ENCODE measurements at regions not wholly inside any gene's neighbourhood (a gene's known extent, or its start where the extent isn't known, plus 50 kb on each side); places are given as distances from the start of the nearest gene placed in this dataset.

- Histone ChIP-seq H3K9me3 (no peaks in the 10 kb centered on the region), H3K4me1 (no peaks in the 10 kb centered on the region), H3K4me3 (no peak overlapping the region), H3K4me2 (no peak overlapping the region), H3K27ac (no peak overlapping the region)
- no peak for DNase-seq (ENCODE audit: low read depth in 1 of 2, low spot score in 1 of 2)
- TF ChIP-seq ESRRA (IDR thresholded peaks at IDR 0.05; ENCODE audit: borderline replicate concordance, low read length) (no peak), NPAS2 (CRISPR knock-in tag; IDR thresholded peaks at IDR 0.05; ENCODE audit: borderline replicate concordance) (no peak), USF2 (IDR thresholded peaks at IDR 0.05) (no peak), ELK1 (IDR thresholded peaks at IDR 0.05; ENCODE audit: low read depth, low read length) (no peak), TP53 (CRISPR knock-in tag; IDR thresholded peaks at IDR 0.05) (no peak), RARB (CRISPR knock-in tag; IDR thresholded peaks at IDR 0.05) (no peak), RNF2 (IDR thresholded peaks at IDR 0.05; ENCODE audit: borderline replicate concordance, low read depth) (no peak)
- ChIA-PET CTCF (no interaction called here), POLR2A (no interaction called here)
- no peak for FAIRE-seq
- ATAC-seq: no peak
Observed at GRCh38 chr2:156731506-156731905, 295.3 kb downstream of the GPD2 start.

- DNase-seq (ENCODE audit: low read depth in 1 of 2, low spot score in 1 of 2) (no peak), FAIRE-seq (no peak), ATAC-seq (no peak)
- Histone ChIP-seq H3K27ac (no peak overlapping the region), H3K4me1 (no peaks in the 10 kb centered on the region), H3K9me3 (no peaks in the 10 kb centered on the region), H3K4me3 (no peak overlapping the region), H3K4me2 (no peak overlapping the region)
- TF ChIP-seq MAFK (IDR thresholded peaks at IDR 0.05; ENCODE audit: partially characterized antibody) (peak; percentile 66), RFX5 (IDR thresholded peaks at IDR 0.05) (no peak), FOSB (CRISPR knock-in tag; IDR thresholded peaks at IDR 0.05) (no peak), HES2 (IDR thresholded peaks at IDR 0.05) (no peak), E2F6 (IDR thresholded peaks at IDR 0.05; ENCODE audit: borderline replicate concordance, low read depth) (no peak), TP53 (CRISPR knock-in tag; IDR thresholded peaks at IDR 0.05) (no peak), HOXA7 (CRISPR knock-in tag; IDR thresholded peaks at IDR 0.05) (no peak)
- ChIA-PET CTCF (no interaction called here), POLR2A (no interaction called here)
- 14% methylated on average over 4 of the region's 4 CpGs for WGBS (ENCODE audit: missing lambda C conversion rate)
Observed at GRCh38 chr2:156736950-156737349, 300.8 kb downstream of the GPD2 start.

GRCh38 chr2:156739301-156739700, 303.1 kb downstream of the GPD2 start:
- WGBS (ENCODE audit: missing lambda C conversion rate): 54% methylated on average over 3 of the region's 3 CpGs
- POLR2A ChIA-PET: no interaction called here

More at GRCh38 chr2:156739301-156739700, 303.1 kb downstream of the GPD2 start:
- no peaks in the 10 kb centered on the region for H3K9me3 ChIP-seq
- CTCF ChIA-PET: interaction anchor here (0.7 kb wide), 1 partner anchor 48 kb away, joined by 3 read pairs; no protein-coding TSS in a partner anchor
- no peak overlapping the region for H3K27ac ChIP-seq
- no peak overlapping the region for H3K4me2 ChIP-seq
- no peak for TF ChIP-seq RNF2 (IDR thresholded peaks at IDR 0.05; ENCODE audit: borderline replicate concordance, low read depth)
- no peak for TF ChIP-seq SMC3 (IDR thresholded peaks at IDR 0.05)
- TF ChIP-seq FOSL2 (IDR thresholded peaks at IDR 0.05): no peak
- TF ChIP-seq FOSL2 (CRISPR knock-in tag; IDR thresholded peaks at IDR 0.05): no peak
- no peak for TF ChIP-seq CEBPB (IDR thresholded peaks at IDR 0.05)
- TF ChIP-seq MAFK (IDR thresholded peaks at IDR 0.05; ENCODE audit: partially characterized antibody): no peak
- no peak for TF ChIP-seq SREBF2 (IDR thresholded peaks at IDR 0.05)
- no peak for TF ChIP-seq KDM5A (IDR thresholded peaks at IDR 0.05)
- no peak for TF ChIP-seq PHF8 (IDR thresholded peaks at IDR 0.05; ENCODE audit: borderline replicate concordance, low read depth)
- TF ChIP-seq JUNB (IDR thresholded peaks at IDR 0.05): no peak
- no peak for TF ChIP-seq TFCP2L1 (CRISPR knock-in tag; IDR thresholded peaks at IDR 0.05)
- no peak for TF ChIP-seq REST (IDR thresholded peaks at IDR 0.05)
- no peak for TF ChIP-seq KDM1A (IDR thresholded peaks at IDR 0.05; ENCODE audit: low read depth)
- TF ChIP-seq NR3C1 (IDR thresholded peaks at IDR 0.05): no peak
- no peak for TF ChIP-seq MAZ (IDR thresholded peaks at IDR 0.05; ENCODE audit: borderline replicate concordance, low read depth, low read length)
- TF ChIP-seq ZSCAN20 (CRISPR knock-in tag; IDR thresholded peaks at IDR 0.05): no peak
- no peak for TF ChIP-seq EHF (CRISPR knock-in tag; IDR thresholded peaks at IDR 0.05)
- no peak for TF ChIP-seq CHD2 (IDR thresholded peaks at IDR 0.05; ENCODE audit: low read length, partially characterized antibody)
- TF ChIP-seq HOXA7 (CRISPR knock-in tag; IDR thresholded peaks at IDR 0.05): no peak
- TF ChIP-seq CBX8 (IDR thresholded peaks at IDR 0.05): no peak
- no peak for TF ChIP-seq MYC (IDR thresholded peaks at IDR 0.05; ENCODE audit: borderline replicate concordance, low read length)
- H3K4me3 ChIP-seq: no peak overlapping the region
- FAIRE-seq (no peak), ATAC-seq (no peak), DNase-seq (ENCODE audit: low read depth in 1 of 2, low spot score in 1 of 2) (no peak)
- no peaks in the 10 kb centered on the region for H3K4me1 ChIP-seq

All from A549 (cell line).